Astrocyte (in vitro differentiated cells and primary cell): ENCODE measurements at regions not wholly inside any gene's neighbourhood (a gene's known extent, or its start where the extent isn't known, plus 50 kb on each side); places are given as distances from the start of the nearest gene placed in this dataset.

Experiments used
- DNase-seq: peaks from one replicate; pipeline ENCODE4 v3.0.0-alpha.2; 2010; ENCODE audit warnings: low read depth
- FAIRE-seq: peaks from 2 replicates; lab custom pipeline; 2011; peaks lifted over from hg19 to GRCh38; lab: Jason Lieb, UNC
- H2AFZ ChIP-seq: 2 replicates; pipeline ENCODE4 v1.6.0; 2012; ENCODE audit warnings: low read depth, low read length, inconsistent platforms
- H3K27ac ChIP-seq: 2 replicates; pipeline ENCODE4 v1.5.1; 2011; ENCODE audit warnings: low read depth, low read length, inconsistent platforms
- H3K27me3 ChIP-seq: 2 replicates; pipeline ENCODE4 v1.6.0; 2011; ENCODE audit warnings: low read length, inconsistent platforms; ENCODE audit not compliant: insufficient read depth
- H3K36me3 ChIP-seq: 2 replicates; pipeline ENCODE4 v1.5.1; 2011; ENCODE audit warnings: low read length, inconsistent platforms; ENCODE audit not compliant: insufficient read depth
- H3K4me1 ChIP-seq: 2 replicates; pipeline ENCODE4 v1.5.1; 2011; ENCODE audit warnings: low read length, inconsistent platforms; ENCODE audit not compliant: insufficient read depth
- H3K4me2 ChIP-seq: 2 replicates; pipeline ENCODE4 v1.6.0; 2012; ENCODE audit warnings: low read length, inconsistent platforms
- H3K4me3 ChIP-seq: 2 replicates; pipeline ENCODE4 v1.5.1; 2011; ENCODE audit warnings: low read depth, mild to moderate bottlenecking, low read length, inconsistent platforms; ENCODE audit not compliant: insufficient read depth
- H3K79me2 ChIP-seq: 2 replicates; pipeline ENCODE4 v1.6.0; 2012; ENCODE audit warnings: mild to moderate bottlenecking, low read length, inconsistent platforms; ENCODE audit not compliant: insufficient read depth
- H3K9ac ChIP-seq: 2 replicates; pipeline ENCODE4 v1.6.0; 2012; ENCODE audit warnings: mild to moderate bottlenecking, low read length, inconsistent platforms
- H3K9me3 ChIP-seq: 2 replicates; pipeline ENCODE4 v1.5.1; 2012; ENCODE audit warnings: low read depth, mild to moderate bottlenecking, low read length, inconsistent platforms; ENCODE audit not compliant: insufficient read depth
- H4K20me1 ChIP-seq: 2 replicates; pipeline ENCODE4 v1.6.0; 2012; ENCODE audit warnings: low read length, inconsistent platforms; ENCODE audit not compliant: insufficient read depth
- H3K27ac Mint-ChIP-seq: one replicate; pipeline ENCODE4 v1.8.0; 2021; ENCODE audit warnings: mild to moderate bottlenecking, mixed read lengths; ENCODE audit not compliant: unreplicated experiment
- H3K27me3 Mint-ChIP-seq: one replicate; pipeline ENCODE4 v1.8.0; 2021; ENCODE audit warnings: low read depth, mixed read lengths; ENCODE audit not compliant: unreplicated experiment
- H3K36me3 Mint-ChIP-seq: one replicate; pipeline ENCODE4 v1.8.0; 2021; ENCODE audit warnings: low read depth, mixed read lengths; ENCODE audit not compliant: unreplicated experiment
- H3K4me1 Mint-ChIP-seq: one replicate; pipeline ENCODE4 v1.8.0; 2021; ENCODE audit warnings: low read depth, mixed read lengths; ENCODE audit not compliant: unreplicated experiment
- H3K4me3 Mint-ChIP-seq: one replicate; pipeline ENCODE4 v1.8.0; 2021; ENCODE audit warnings: mild to moderate bottlenecking, moderate library complexity, mixed read lengths; ENCODE audit not compliant: unreplicated experiment
- H3K9me3 Mint-ChIP-seq: one replicate; pipeline ENCODE4 v1.8.0; 2021; ENCODE audit warnings: mild to moderate bottlenecking, mixed read lengths; ENCODE audit not compliant: unreplicated experiment
- EZH2 ChIP-seq: IDR thresholded peaks from 2 replicates; pipeline ENCODE4 v1.6.1; 2012; ENCODE audit warnings: mild to moderate bottlenecking, low read length, inconsistent platforms; ENCODE audit not compliant: insufficient read depth
- TF ChIP-seq, protein P1 (sequence below): IDR thresholded peaks from 2 replicates; pipeline ENCODE4 v1.5.1; 2011; ENCODE audit warnings: low read depth, mild to moderate bottlenecking, inconsistent platforms, low read length, moderate library complexity; ENCODE audit not compliant: insufficient read depth

DNA sequence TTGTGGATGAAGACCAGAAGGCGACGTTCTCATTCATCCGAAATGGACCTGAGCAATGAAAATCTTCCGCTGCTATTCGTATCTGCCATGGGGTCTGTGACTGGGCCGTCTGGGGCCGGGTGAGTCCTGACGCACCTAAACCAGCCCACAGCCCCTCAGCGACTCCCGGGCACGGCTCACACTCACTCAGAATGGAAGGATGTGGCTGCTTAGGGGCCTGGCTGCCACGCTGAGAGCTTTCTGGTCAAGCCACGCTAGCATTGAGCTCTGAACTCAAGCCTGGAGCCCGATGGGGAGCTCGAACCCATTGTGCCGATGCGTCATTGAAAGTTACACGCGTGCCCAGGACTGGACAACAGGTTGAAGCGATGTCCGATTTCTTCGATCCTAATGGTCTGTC, 97.8 kb downstream of the MRPL36 start:
- no peak overlapping the region for H3K4me3 ChIP-seq
- H2AFZ ChIP-seq, result no peak overlapping the region
- H3K36me3 ChIP-seq, result no peaks in the 10 kb centered on the region
- Mint-ChIP-seq H3K27me3 (peaks cover 5% of the 10 kb centered on the region), H3K36me3 (no peaks in the 10 kb centered on the region), H3K4me1 (no peaks in the 10 kb centered on the region), H3K9me3 (peaks cover 3% of the 10 kb centered on the region), H3K4me3 (no peak overlapping the region), H3K27ac (no peak overlapping the region)
- H3K27ac ChIP-seq, result no peak overlapping the region
- DNase-seq (no peak), FAIRE-seq (no peak)
- H3K9ac ChIP-seq, result no peak overlapping the region
- no peaks in the 10 kb centered on the region for H3K4me1 ChIP-seq
- TF ChIP-seq EZH2, result no peak
- TF ChIP-seq, protein P1, sequence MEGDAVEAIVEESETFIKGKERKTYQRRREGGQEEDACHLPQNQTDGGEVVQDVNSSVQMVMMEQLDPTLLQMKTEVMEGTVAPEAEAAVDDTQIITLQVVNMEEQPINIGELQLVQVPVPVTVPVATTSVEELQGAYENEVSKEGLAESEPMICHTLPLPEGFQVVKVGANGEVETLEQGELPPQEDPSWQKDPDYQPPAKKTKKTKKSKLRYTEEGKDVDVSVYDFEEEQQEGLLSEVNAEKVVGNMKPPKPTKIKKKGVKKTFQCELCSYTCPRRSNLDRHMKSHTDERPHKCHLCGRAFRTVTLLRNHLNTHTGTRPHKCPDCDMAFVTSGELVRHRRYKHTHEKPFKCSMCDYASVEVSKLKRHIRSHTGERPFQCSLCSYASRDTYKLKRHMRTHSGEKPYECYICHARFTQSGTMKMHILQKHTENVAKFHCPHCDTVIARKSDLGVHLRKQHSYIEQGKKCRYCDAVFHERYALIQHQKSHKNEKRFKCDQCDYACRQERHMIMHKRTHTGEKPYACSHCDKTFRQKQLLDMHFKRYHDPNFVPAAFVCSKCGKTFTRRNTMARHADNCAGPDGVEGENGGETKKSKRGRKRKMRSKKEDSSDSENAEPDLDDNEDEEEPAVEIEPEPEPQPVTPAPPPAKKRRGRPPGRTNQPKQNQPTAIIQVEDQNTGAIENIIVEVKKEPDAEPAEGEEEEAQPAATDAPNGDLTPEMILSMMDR, result no peak
- H3K79me2 ChIP-seq, result no peaks in the 10 kb centered on the region
- H3K4me2 ChIP-seq, result no peak overlapping the region
- no peaks in the 10 kb centered on the region for H4K20me1 ChIP-seq
- H3K27me3 ChIP-seq, result peaks cover 2% of the 10 kb centered on the region
- no peaks in the 10 kb centered on the region for H3K9me3 ChIP-seq

DNA sequence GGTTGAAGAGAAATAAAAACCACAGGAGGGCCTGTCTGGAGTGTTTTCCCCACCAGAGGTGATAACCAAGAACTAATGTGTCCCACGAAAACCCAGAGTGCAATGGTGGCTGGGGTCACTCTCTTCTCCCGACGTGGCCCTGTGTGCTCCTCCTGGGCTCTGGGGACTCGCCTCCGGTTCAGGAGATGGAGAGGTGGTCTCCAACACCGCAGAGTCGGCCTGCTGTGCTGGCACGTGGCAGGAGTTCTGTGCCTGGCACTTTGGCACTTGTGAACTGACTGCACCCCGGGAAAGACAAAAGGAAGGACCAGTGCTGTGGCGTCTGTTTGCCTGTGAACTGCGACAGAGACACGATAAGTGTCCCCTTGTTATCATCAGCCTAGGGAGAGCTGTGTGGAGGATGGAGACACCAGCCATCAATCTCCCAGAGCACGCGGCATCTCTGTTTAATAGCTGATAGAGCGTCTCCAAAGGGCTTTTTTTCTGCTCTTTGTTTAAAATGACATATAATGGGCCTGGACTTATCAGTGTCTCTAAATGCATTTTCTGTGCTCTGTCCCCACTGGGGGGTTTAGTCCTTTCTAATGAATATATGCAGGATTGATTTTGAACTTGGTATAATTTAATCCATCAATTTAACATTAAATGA, 98.3 kb downstream of the MRPL36 start:
- no peak overlapping the region for H3K4me2 ChIP-seq
- no peak overlapping the region for H2AFZ ChIP-seq

DNA sequence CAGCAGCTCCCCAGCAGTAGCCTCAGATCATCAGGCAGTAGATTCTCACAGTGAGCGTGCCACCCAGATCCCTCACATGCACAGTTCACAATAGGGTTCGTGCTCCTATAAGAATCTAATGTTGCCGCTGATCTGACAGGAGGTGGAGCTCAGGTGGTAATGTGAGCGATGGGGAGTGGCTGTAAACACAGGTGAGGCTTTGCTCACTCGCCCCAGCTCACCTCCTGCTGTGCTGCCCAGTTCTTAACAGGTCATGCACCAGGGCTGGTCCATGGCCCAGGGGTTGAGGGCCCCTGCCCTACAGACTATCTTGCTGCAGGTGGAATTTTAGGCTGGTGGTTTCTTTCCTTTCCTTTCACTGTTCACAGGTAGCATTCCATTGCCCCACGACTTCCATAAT, 100.2 kb downstream of the MRPL36 start:
- FAIRE-seq (no peak), DNase-seq (no peak)
- no peak overlapping the region for H3K4me3 ChIP-seq
- H3K9me3 ChIP-seq, result no peaks in the 10 kb centered on the region
- H3K27me3 ChIP-seq, result peaks cover 2% of the 10 kb centered on the region
- H3K4me1 ChIP-seq, result no peaks in the 10 kb centered on the region
- H3K9ac ChIP-seq, result no peak overlapping the region
- H3K4me2 ChIP-seq, result no peak overlapping the region
- Mint-ChIP-seq H3K4me3 (no peak overlapping the region), H3K27ac (no peak overlapping the region), H3K36me3 (no peaks in the 10 kb centered on the region), H3K27me3 (no peaks in the 10 kb centered on the region), H3K4me1 (no peaks in the 10 kb centered on the region), H3K9me3 (peaks cover 3% of the 10 kb centered on the region)
- H4K20me1 ChIP-seq, result no peaks in the 10 kb centered on the region
- TF ChIP-seq, protein P1, result no peak
- no peak for TF ChIP-seq EZH2
- no peak overlapping the region for H3K27ac ChIP-seq
- no peaks in the 10 kb centered on the region for H3K79me2 ChIP-seq
- no peaks in the 10 kb centered on the region for H3K36me3 ChIP-seq
- H2AFZ ChIP-seq, result no peak overlapping the region

More for the DNA sequence above, 98.3 kb downstream of the MRPL36 start:
- H3K9ac ChIP-seq, result no peak overlapping the region
- no peaks in the 10 kb centered on the region for H4K20me1 ChIP-seq
- no peaks in the 10 kb centered on the region for H3K36me3 ChIP-seq
- Mint-ChIP-seq H3K27me3 (peaks cover 5% of the 10 kb centered on the region), H3K4me1 (no peaks in the 10 kb centered on the region), H3K27ac (no peak overlapping the region), H3K36me3 (no peaks in the 10 kb centered on the region), H3K4me3 (no peak overlapping the region), H3K9me3 (peaks cover 3% of the 10 kb centered on the region)
- TF ChIP-seq, protein P1, result no peak
- no peak for TF ChIP-seq EZH2
- H3K79me2 ChIP-seq, result no peaks in the 10 kb centered on the region
- no peaks in the 10 kb centered on the region for H3K4me1 ChIP-seq
- FAIRE-seq, result no peak
- no peaks in the 10 kb centered on the region for H3K9me3 ChIP-seq
- H3K27me3 ChIP-seq, result peaks cover 2% of the 10 kb centered on the region
- H3K4me3 ChIP-seq, result no peak overlapping the region
- H3K27ac ChIP-seq, result no peak overlapping the region
- no peak for DNase-seq
